Loucy (cell line): ENCODE measurements at regions not wholly inside any gene's neighbourhood (a gene's known extent, or its start where the extent isn't known, plus 50 kb on each side); places are given as distances from the start of the nearest gene placed in this dataset.

ENCODE experiments used
- CTCF ChIP-seq: fragments of 200-600 bp; sonication (generic); conservative IDR thresholded peaks from 2 replicates; pipeline ENCODE4 v1.5.1; 2014; ENCODE audit warnings: mild to moderate bottlenecking, antibody characterized with exemption, low read length
- EZH2phosphoT487 ChIP-seq: fragments of 200-600 bp; IDR thresholded peaks from 2 replicates; pipeline ENCODE4 v1.6.1; 2018; ENCODE audit warnings: antibody characterized with exemption, mild to moderate bottlenecking, moderate library complexity, borderline replicate concordance

GRCh38 chr12:131251336-131252101 is 297.8 kb downstream of the ADGRD1 start:
- TF ChIP-seq CTCF: no peak
- no peak for TF ChIP-seq EZH2phosphoT487
